H1 (cell line): ENCODE measurements at regions not wholly inside any gene's neighbourhood (a gene's known extent, or its start where the extent isn't known, plus 50 kb on each side); places are given as distances from the start of the nearest gene placed in this dataset.

Experiments
- CTCF ChIA-PET: fragments of 300-600 bp; sonication (Branson Sonifier 250); formaldehyde crosslinking; loops from one replicate; lab custom pipeline; 2021; ENCODE audit not compliant: partially characterized antibody; lab: Charles Lee
- POLR2A ChIA-PET: fragments of 300-600 bp; sonication (Branson Sonifier 250); formaldehyde crosslinking; loops from one replicate; lab custom pipeline; 2021; ENCODE audit warnings: inconsistent platforms; ENCODE audit not compliant: partially characterized antibody; lab: Charles Lee
- DNase-seq, 2 experiments: peaks; one replicate each; pipeline versions ENCODE4 v3.0.0 to v3.0.0-alpha.2; 2010 to 2022; ENCODE audit warnings: low spot score in 2 of 2, low read depth in 1 of 2, mixed read lengths in 1 of 2
- FAIRE-seq: peaks from 2 replicates; lab custom pipeline; 2011; peaks lifted over from hg19 to GRCh38; lab: Jason Lieb, UNC
- H2AFZ ChIP-seq: 2 replicates; pipeline ENCODE4 v1.8.1; 2012; ENCODE audit warnings: low read length, inconsistent platforms
- H2AK5ac ChIP-seq: 2 replicates; pipeline ENCODE4 v1.6.1; 2013; ENCODE audit warnings: low read depth, low read length
- H2BK120ac ChIP-seq: replicated peaks from 2 replicates; pipeline ENCODE3; 2013; ENCODE audit warnings: low read depth, low read length, inconsistent platforms
- H2BK12ac ChIP-seq: 2 replicates; pipeline ENCODE4 v1.6.1; 2013; ENCODE audit warnings: low read depth, low read length
- H2BK15ac ChIP-seq: 2 replicates; pipeline ENCODE4 v1.6.1; 2013; ENCODE audit warnings: low read length
- H2BK20ac ChIP-seq: 2 replicates; pipeline ENCODE4 v1.6.1; 2013; ENCODE audit warnings: low read length
- H2BK5ac ChIP-seq: 2 replicates; pipeline ENCODE4 v1.6.1; 2013; ENCODE audit warnings: low read depth, low read length
- H3K14ac ChIP-seq: 2 replicates; pipeline ENCODE4 v1.6.1; 2013; ENCODE audit warnings: inconsistent platforms; ENCODE audit not compliant: insufficient read length
- H3K18ac ChIP-seq: 2 replicates; pipeline ENCODE4 v1.6.1; 2013; ENCODE audit warnings: low read length; ENCODE audit errors: extremely low read depth
- H3K23ac ChIP-seq: 2 replicates; pipeline ENCODE4 v1.6.1; 2013; ENCODE audit warnings: inconsistent platforms; ENCODE audit not compliant: insufficient read length
- H3K23me2 ChIP-seq: 2 replicates; pipeline ENCODE4 v1.6.1; 2013; ENCODE audit warnings: low read depth, low read length
- H3K27ac ChIP-seq: 2 replicates; pipeline ENCODE4 v1.6.1; 2011; ENCODE audit warnings: low read depth, low read length, inconsistent platforms
- H3K27me3 ChIP-seq, 4 experiments: replicated peaks in 1 of 4; 1 replicate in 1 of 4; 2 replicates in 3 of 4; pipeline versions ENCODE4 v1.6.1 to v1.8.1; 2011 to 2013; ENCODE audit warnings: low read length in 3 of 4, mild to moderate bottlenecking in 3 of 4, inconsistent platforms in 2 of 4, mixed read lengths in 2 of 4, moderate library complexity in 1 of 4; ENCODE audit not compliant: control insufficient read depth in 3 of 4, insufficient read depth in 3 of 4; ENCODE audit errors: extremely low read depth in 1 of 4
- H3K36me3 ChIP-seq, 4 experiments: 2 replicates each; pipeline versions ENCODE4 v1.6.1 to v1.8.1; 2011 to 2013; ENCODE audit warnings: mild to moderate bottlenecking in 4 of 4, low read length in 3 of 4, moderate library complexity in 2 of 4, control low read depth in 1 of 4, inconsistent platforms in 1 of 4; ENCODE audit not compliant: insufficient read depth in 4 of 4, control insufficient read depth in 2 of 4
- H3K4ac ChIP-seq: replicated peaks from 2 replicates; pipeline ENCODE3; 2013; ENCODE audit warnings: low read length, low read depth, mixed read lengths, inconsistent platforms; ENCODE audit not compliant: insufficient read length
- H3K4me1 ChIP-seq, 4 experiments: replicated peaks in 1 of 4; 1 replicate in 1 of 4; 2 replicates in 3 of 4; pipeline versions ENCODE4 v1.6.1 to v1.8.1; 2011 to 2013; ENCODE audit warnings: low read length in 3 of 4, inconsistent platforms in 2 of 4, mixed read lengths in 1 of 4; ENCODE audit not compliant: insufficient read depth in 4 of 4, control insufficient read depth in 3 of 4
- H3K4me2 ChIP-seq, 2 experiments: 2 replicates each; pipeline versions ENCODE4 v1.6.1 to v1.8.1; 2011 to 2013; ENCODE audit warnings: low read depth in 2 of 2, low read length in 2 of 2, control low read depth in 1 of 2, inconsistent platforms in 1 of 2, mild to moderate bottlenecking in 1 of 2; ENCODE audit not compliant: insufficient read depth in 1 of 2
- H3K4me3 ChIP-seq, 4 experiments: fragments of 200-600, 300-600 bp in 1 of 4; sonication (generic), shearing (Covaris generic), sonication (Bioruptor Twin) in 1 of 4; 2 replicates each; pipeline versions ENCODE4 v1.5.1 to v1.8.1; 2011 to 2016; ENCODE audit warnings: low read length in 4 of 4, low read depth in 3 of 4, control low read depth in 2 of 4, inconsistent platforms in 2 of 4, mild to moderate bottlenecking in 2 of 4, mixed read lengths in 1 of 4, moderate library complexity in 1 of 4; ENCODE audit not compliant: insufficient read depth in 2 of 4; ENCODE audit errors: extremely low read depth in 1 of 4
- H3K56ac ChIP-seq: replicated peaks from 2 replicates; pipeline ENCODE3; 2013; ENCODE audit warnings: low read depth, mild to moderate bottlenecking, mixed read lengths, low read length, inconsistent platforms; ENCODE audit not compliant: insufficient read length
- H3K79me1 ChIP-seq: 2 replicates; pipeline ENCODE4 v1.6.1; 2013; ENCODE audit warnings: low read depth, low read length, control low read depth
- H3K79me2 ChIP-seq, 2 experiments: 2 replicates each; pipeline versions ENCODE4 v1.6.1 to v1.8.1; 2012 to 2013; ENCODE audit warnings: low read length in 2 of 2, mild to moderate bottlenecking in 2 of 2, inconsistent platforms in 1 of 2; ENCODE audit not compliant: insufficient read depth in 2 of 2, control insufficient read depth in 1 of 2
- H3K9ac ChIP-seq, 4 experiments: replicated peaks in 1 of 4; 1 replicate in 1 of 4; 2 replicates in 3 of 4; pipeline versions ENCODE4 v1.6.1 to v1.8.1; 2011 to 2013; ENCODE audit warnings: low read depth in 3 of 4, low read length in 3 of 4, control low read depth in 2 of 4, mild to moderate bottlenecking in 2 of 4, moderate library complexity in 2 of 4, inconsistent platforms in 1 of 4; ENCODE audit errors: extremely low read depth in 1 of 4
- H3K9me3 ChIP-seq, 2 experiments: 2 replicates each; pipeline versions ENCODE4 v1.6.1 to v1.8.1; 2012 to 2013; ENCODE audit warnings: mild to moderate bottlenecking in 2 of 2, moderate library complexity in 2 of 2, control low read depth in 1 of 2, inconsistent platforms in 1 of 2, low read depth in 1 of 2, low read length in 1 of 2, mixed read lengths in 1 of 2; ENCODE audit not compliant: insufficient read depth in 2 of 2
- H4K20me1 ChIP-seq, 2 experiments: replicated peaks in 1 of 2; 2 replicates each; pipeline versions ENCODE3 to v1.8.1; 2011 to 2013; ENCODE audit warnings: inconsistent platforms in 2 of 2, low read length in 2 of 2, mild to moderate bottlenecking in 1 of 2; ENCODE audit not compliant: insufficient read depth in 2 of 2, control insufficient read depth in 1 of 2
- H4K5ac ChIP-seq: 2 replicates; pipeline ENCODE4 v1.6.1; 2013; ENCODE audit warnings: low read length, low read depth, mixed read lengths, inconsistent platforms; ENCODE audit not compliant: insufficient read length
- H4K8ac ChIP-seq: 2 replicates; pipeline ENCODE4 v1.8.0; 2013; ENCODE audit warnings: mild to moderate bottlenecking, moderate library complexity, low read length, inconsistent platforms; ENCODE audit not compliant: insufficient read depth; ENCODE audit errors: extremely low read depth
- H4K91ac ChIP-seq: replicated peaks from 2 replicates; pipeline ENCODE3; 2013; ENCODE audit warnings: low read length, mixed read lengths, inconsistent platforms; ENCODE audit not compliant: insufficient read length
- ASH2L ChIP-seq: fragments of 200-600, 300-600 bp; sonication (generic); IDR thresholded peaks from one replicate; pipeline ENCODE4 v1.7.1; 2017; ENCODE audit warnings: low read length
- BRCA1 ChIP-seq: IDR thresholded peaks from 2 replicates; pipeline ENCODE4 v1.6.1; 2012; ENCODE audit warnings: low read depth, low read length, improper control_type of control experiment
- CHD2 ChIP-seq: IDR thresholded peaks from 2 replicates; pipeline ENCODE4 v1.6.1; 2012; ENCODE audit warnings: low read length, improper control_type of control experiment
- HDAC6 ChIP-seq: IDR thresholded peaks from one replicate; pipeline ENCODE4 v1.7.1; 2012; ENCODE audit warnings: low read depth, mild to moderate bottlenecking, inconsistent platforms, low read length, moderate library complexity
- RAD21 ChIP-seq, 2 experiments: IDR thresholded peaks in 1 of 2; conservative IDR thresholded peaks in 1 of 2; 2 replicates each; pipeline ENCODE4 v1.6.1; 2011; ENCODE audit warnings: low read depth in 2 of 2, low read length in 2 of 2, improper control_type of control experiment in 1 of 2, inconsistent platforms in 1 of 2, mild to moderate bottlenecking in 1 of 2, moderate library complexity in 1 of 2
- RBBP5 ChIP-seq: IDR thresholded peaks from 2 replicates; pipeline ENCODE4 v1.7.1; 2012; ENCODE audit warnings: low read depth, mild to moderate bottlenecking, inconsistent platforms, low read length, moderate library complexity, borderline replicate concordance
- SAP30 ChIP-seq: fragments of 300-600 bp; sonication (generic); IDR thresholded peaks from 2 replicates; pipeline ENCODE4 v1.7.1; 2012; ENCODE audit warnings: low read length, moderate library complexity, mild to moderate bottlenecking, inconsistent platforms; ENCODE audit not compliant: insufficient read depth, insufficient replicate concordance
- TEAD4 ChIP-seq: IDR thresholded peaks from 2 replicates; pipeline ENCODE4 v1.6.1; 2012; ENCODE audit warnings: low read depth, low read length, inconsistent platforms, mixed read lengths
- WGBS, 2 experiments: shearing (Covaris generic) in 1 of 2; methylation state at CpG; one replicate each; pipeline versions ENCODE4 v1.1.6 to v1.1.7; 2013 to 2015; ENCODE audit warnings: low lambda C conversion rate in 2 of 2, mixed read lengths in 2 of 2, inconsistent platforms in 1 of 2, low coverage in 1 of 2, missing lambda C conversion rate in 1 of 2; ENCODE audit not compliant: insufficient replicate concordance in 2 of 2, insufficient coverage in 1 of 2, insufficient read length in 1 of 2; ENCODE audit errors: extremely low coverage in 1 of 2, missing lambda C conversion rate in 1 of 2; 5-methylcytosine and 5-hydroxymethylcytosine counted together
- TF ChIP-seq, protein P1 (sequence below): IDR thresholded peaks from 2 replicates; pipeline ENCODE4 v1.6.1; 2012; ENCODE audit warnings: low read length, inconsistent platforms
- TF ChIP-seq, protein P2 (sequence below), 3 experiments: IDR thresholded peaks; 1 replicate in 2 of 3; 2 replicates in 1 of 3; pipeline versions ENCODE4 v1.5.1 to v1.6.1; 2011; ENCODE audit warnings: low read length in 3 of 3, mild to moderate bottlenecking in 3 of 3, inconsistent platforms in 2 of 3, low read depth in 1 of 3, moderate library complexity in 1 of 3; ENCODE audit not compliant: insufficient read depth in 1 of 3; ENCODE audit errors: control extremely low read depth in 1 of 3

DNA sequence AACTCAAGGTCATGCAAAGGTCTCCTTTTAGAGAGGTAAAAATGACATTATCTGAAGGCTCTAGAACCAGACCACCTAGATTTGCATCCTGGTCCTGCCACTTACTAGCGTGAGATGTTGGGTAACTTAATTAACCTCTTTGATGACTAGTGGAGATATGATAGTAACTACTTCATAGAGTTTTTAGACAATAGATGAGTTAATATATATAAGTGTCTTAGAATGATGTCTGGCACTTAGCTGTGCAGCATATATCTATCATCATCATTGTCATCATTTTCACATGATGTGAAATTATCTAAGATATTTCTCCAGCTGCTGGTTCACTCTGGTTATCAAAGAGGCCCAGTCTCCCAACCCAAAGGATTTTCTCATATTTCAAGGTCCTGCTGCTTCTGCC lies 126.1 kb upstream of the DCLK2 start:
- CTCF ChIA-PET: interaction anchor here (0.9 to 1.3 kb wide), 3 partner anchors 11 to 257 kb away, joined by 3 read pairs; no protein-coding TSS in a partner anchor
- 79% methylated on average over 1 of the region's 1 CpG; no CpG with 5 or more reads in 1 of the 2 experiments for WGBS, 2 experiments
- no peak overlapping the region for H2BK5ac ChIP-seq
- TF ChIP-seq TEAD4: no peak
- TF ChIP-seq CHD2: no peak
- TF ChIP-seq RAD21 (IDR thresholded peaks at IDR 0.05 in 1 of 2, conservative IDR thresholded peaks at IDR 0.05 in 1 of 2; ENCODE audit: low read depth in 2 of 2, low read length in 2 of 2): no peak
- no peak for TF ChIP-seq ASH2L
- TF ChIP-seq BRCA1: no peak
- TF ChIP-seq, protein P1, sequence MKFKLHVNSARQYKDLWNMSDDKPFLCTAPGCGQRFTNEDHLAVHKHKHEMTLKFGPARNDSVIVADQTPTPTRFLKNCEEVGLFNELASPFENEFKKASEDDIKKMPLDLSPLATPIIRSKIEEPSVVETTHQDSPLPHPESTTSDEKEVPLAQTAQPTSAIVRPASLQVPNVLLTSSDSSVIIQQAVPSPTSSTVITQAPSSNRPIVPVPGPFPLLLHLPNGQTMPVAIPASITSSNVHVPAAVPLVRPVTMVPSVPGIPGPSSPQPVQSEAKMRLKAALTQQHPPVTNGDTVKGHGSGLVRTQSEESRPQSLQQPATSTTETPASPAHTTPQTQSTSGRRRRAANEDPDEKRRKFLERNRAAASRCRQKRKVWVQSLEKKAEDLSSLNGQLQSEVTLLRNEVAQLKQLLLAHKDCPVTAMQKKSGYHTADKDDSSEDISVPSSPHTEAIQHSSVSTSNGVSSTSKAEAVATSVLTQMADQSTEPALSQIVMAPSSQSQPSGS: no peak
- no peak for TF ChIP-seq RBBP5
- TF ChIP-seq, protein P2, sequence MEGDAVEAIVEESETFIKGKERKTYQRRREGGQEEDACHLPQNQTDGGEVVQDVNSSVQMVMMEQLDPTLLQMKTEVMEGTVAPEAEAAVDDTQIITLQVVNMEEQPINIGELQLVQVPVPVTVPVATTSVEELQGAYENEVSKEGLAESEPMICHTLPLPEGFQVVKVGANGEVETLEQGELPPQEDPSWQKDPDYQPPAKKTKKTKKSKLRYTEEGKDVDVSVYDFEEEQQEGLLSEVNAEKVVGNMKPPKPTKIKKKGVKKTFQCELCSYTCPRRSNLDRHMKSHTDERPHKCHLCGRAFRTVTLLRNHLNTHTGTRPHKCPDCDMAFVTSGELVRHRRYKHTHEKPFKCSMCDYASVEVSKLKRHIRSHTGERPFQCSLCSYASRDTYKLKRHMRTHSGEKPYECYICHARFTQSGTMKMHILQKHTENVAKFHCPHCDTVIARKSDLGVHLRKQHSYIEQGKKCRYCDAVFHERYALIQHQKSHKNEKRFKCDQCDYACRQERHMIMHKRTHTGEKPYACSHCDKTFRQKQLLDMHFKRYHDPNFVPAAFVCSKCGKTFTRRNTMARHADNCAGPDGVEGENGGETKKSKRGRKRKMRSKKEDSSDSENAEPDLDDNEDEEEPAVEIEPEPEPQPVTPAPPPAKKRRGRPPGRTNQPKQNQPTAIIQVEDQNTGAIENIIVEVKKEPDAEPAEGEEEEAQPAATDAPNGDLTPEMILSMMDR (IDR thresholded peaks at IDR 0.05; ENCODE audit: control extremely low read depth in 1 of 3, insufficient read depth in 1 of 3, low read depth in 1 of 3, low read length in 3 of 3): no peak
- TF ChIP-seq SAP30: no peak
- no peak for TF ChIP-seq HDAC6

More for the DNA sequence above, 126.1 kb upstream of the DCLK2 start:
- no peak overlapping the region for H4K8ac ChIP-seq
- H3K4me1 ChIP-seq: peaks cover 0 to 3% (median 0%) of the 10 kb centered on the region in 4 experiments; a peak in 1 of 7 replicates
- no peak overlapping the region for H3K9ac ChIP-seq
- no peaks in the 10 kb centered on the region for H3K36me3 ChIP-seq
- H4K91ac ChIP-seq: no peak overlapping the region
- H3K27me3 ChIP-seq: no peaks in the 10 kb centered on the region
- H2BK120ac ChIP-seq: no peak overlapping the region
- no peaks in the 10 kb centered on the region for H3K9me3 ChIP-seq
- FAIRE-seq (no peak), DNase-seq (no peak)
- no peak overlapping the region for H3K23ac ChIP-seq
- H3K23me2 ChIP-seq: no peaks in the 10 kb centered on the region
- no peaks in the 10 kb centered on the region for H4K20me1 ChIP-seq
- H3K27ac ChIP-seq: no peak overlapping the region
- H2BK15ac ChIP-seq: no peak overlapping the region
- no peak overlapping the region for H3K14ac ChIP-seq
- no peak overlapping the region for H2BK12ac ChIP-seq
- H3K56ac ChIP-seq: no peak overlapping the region
- H2AFZ ChIP-seq: no peak overlapping the region
- H2BK20ac ChIP-seq: no peak overlapping the region
- H3K4me3 ChIP-seq: no peak overlapping the region
- no peak overlapping the region for H2AK5ac ChIP-seq
- no peak overlapping the region for H3K4ac ChIP-seq
- no peak overlapping the region for H4K5ac ChIP-seq
- no peaks in the 10 kb centered on the region for H3K79me1 ChIP-seq
- no peak overlapping the region for H3K4me2 ChIP-seq
- POLR2A ChIA-PET: no interaction called here
- no peak overlapping the region for H3K18ac ChIP-seq
- H3K79me2 ChIP-seq: no peaks in the 10 kb centered on the region
